ENCODE measurements at regions not wholly inside any gene's neighbourhood (a gene's known extent, or its start where the extent isn't known, plus 50 kb on each side); places are given as distances from the start of the nearest gene placed in this dataset.

GRCh38 chr5:107025712-107026497 lies 644.8 kb downstream of the EFNA5 start:
- TF ChIP-seq GATA2 (IDR thresholded peaks at IDR 0.05; ENCODE audit: low read depth, low read length) (no peak), GATA3 (IDR thresholded peaks at IDR 0.05; ENCODE audit: low read depth, low read length) (peak; percentile 32)
